A172 (cell line): ENCODE measurements at regions not wholly inside any gene's neighbourhood (a gene's known extent, or its start where the extent isn't known, plus 50 kb on each side); places are given as distances from the start of the nearest gene placed in this dataset.
"Not testable (repeated sequence)": the region's sequence is repeated elsewhere in the genome, so short reads cannot be mapped to it uniquely, and the experiment has no call there.

Experiments used
- DNase-seq: peaks from one replicate; pipeline ENCODE4 v3.0.0-alpha.2; 2015; ENCODE audit warnings: low spot score

DNA sequence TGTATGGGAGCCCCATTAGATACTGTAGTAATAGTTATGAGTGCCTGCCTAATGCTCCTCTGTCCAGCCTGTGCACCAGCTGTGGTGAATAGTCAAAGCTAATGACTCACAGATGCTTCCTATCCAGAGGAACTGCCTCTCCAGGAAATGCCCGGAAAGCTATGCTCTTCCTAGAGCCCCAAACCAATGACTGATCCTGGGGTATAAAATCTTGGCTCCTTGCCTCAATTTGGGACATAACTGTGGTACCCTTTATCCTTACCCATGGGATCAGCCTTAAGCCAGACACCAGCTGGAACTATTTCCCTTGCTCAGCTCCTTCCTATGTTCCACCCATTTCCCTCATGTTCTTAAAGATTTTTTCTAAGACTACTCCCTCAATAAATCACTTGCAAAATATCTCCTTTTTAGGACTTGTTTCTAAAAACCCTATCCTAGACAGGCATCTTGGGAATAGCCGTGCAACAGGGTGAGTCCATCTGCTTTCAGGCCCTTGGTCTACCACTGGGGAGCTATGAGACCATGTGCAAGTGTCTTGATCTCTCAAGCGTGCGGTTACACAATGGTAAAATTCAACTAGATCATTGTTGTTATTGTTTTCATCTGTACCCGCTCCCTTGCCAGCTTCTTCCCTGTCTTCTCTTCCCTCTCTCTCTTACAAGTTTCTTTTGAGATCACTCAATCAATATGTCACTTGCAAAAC is 283.7 kb downstream of the BTBD3 start:
- DNase-seq = peak; percentile 31

DNA sequence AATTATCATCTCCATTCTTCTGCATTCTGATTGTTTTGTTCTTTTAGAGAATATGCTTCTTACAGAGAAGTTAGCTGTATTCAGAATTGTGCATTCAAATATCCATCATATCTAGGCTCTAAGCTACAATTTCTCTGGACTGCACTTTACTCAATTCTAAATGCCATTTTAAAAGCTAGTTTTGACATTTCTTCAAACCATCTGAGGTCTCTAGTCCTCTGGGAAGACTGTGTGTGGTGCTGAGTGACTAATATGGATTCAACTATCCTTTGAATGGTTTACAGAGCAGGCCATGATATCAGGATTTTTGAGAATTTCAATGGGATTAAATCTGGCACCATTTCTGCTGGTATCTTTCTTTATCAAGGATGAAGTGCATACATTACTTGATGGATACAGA is 285.7 kb downstream of the BTBD3 start:
- no peak for DNase-seq

- no peak for DNase-seq
Observed at GRCh38 chr20:12203981-12204380, 286.3 kb downstream of the BTBD3 start.

DNA sequence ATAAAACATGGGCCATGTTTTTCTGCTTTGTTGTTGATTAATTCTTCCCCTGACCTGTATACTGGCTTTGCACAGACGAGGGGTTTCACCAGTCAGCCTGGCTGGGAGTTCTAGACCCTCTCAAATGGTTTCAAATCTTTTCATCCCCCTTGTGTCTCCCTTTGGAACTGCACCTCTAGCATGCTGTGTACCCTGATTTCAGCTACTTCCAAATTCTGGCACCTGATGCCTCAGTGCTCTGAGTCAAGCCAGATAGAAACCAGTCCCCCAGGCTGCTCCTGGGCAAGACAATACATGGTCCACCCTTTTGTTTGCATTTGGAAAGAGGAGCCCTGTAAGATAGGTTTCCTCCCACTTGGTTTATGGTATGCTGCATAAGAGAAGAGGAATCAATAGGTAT is 290.2 kb downstream of the BTBD3 start:
- peak; percentile 39 for DNase-seq

- DNase-seq = no peak
Observed at GRCh38 chr20:12210591-12210990, 292.9 kb downstream of the BTBD3 start.

DNA sequence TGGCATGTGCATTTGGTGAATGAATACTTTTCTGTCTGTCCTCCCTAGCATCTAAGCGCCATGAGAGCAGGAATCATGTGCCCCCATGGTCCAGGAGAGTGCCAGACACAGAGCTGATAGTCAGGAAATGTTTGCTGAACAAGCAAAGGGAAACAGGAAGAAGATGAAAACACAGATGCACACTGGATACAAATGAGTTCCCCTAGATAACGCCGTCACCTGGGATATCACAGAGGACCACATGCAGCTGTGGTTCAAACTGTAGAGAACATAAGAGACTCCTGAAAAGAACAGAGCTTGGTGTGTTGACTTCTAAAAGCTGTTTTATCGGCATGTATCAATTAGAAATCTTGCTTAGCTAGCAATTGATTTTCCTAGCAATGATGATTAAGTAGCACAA is 293.7 kb downstream of the BTBD3 start:
- DNase-seq = no peak

- DNase-seq = no peak
Observed at GRCh38 chr20:12217382-12217781, 299.7 kb downstream of the BTBD3 start.

GRCh38 chr20:12219798-12220197 is 302.1 kb downstream of the BTBD3 start:
- DNase-seq = no peak

DNA sequence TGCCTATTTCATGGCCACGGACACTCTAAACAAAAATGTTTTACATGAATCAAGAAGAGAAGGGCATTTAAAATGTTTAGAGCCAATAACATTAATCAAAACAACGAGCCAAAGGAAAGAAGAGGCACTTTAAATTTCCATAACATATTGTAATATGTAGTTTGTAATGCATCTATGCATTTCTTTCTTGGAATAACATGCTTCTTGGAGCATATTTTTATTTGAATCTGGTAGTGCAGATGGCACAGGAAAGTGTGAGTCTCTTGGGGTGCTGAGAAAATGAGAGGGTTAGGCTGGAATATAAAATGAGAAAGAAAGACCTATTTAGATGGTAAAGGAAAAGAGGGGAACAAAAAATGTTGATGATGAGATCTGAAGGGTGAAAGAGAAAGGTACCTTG is 305.4 kb downstream of the BTBD3 start:
- no peak for DNase-seq

DNA sequence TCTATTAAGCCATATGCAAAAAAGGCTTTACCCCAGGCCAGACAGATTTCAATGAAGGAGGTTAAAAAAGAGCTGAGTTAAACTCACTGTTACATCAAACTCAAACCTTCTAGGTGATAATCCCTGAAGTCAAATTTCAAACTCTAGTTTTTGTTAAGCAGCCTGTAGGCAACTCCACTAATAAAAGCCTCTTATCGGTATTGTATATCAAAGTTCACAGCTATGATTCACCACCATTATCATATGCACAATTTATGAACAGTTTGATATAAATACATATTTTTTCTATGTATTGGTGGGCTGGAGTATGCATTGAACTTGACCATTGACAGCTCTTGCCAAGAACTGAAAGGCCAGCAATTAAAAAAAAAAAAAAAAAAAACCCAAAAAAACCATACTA is 308.2 kb downstream of the BTBD3 start:
- DNase-seq = no peak

GRCh38 chr20:12229891-12230290 is 312.2 kb downstream of the BTBD3 start:
- no peak for DNase-seq

GRCh38 chr20:12237772-12238171 is 320.1 kb downstream of the BTBD3 start:
- DNase-seq = no peak

DNA sequence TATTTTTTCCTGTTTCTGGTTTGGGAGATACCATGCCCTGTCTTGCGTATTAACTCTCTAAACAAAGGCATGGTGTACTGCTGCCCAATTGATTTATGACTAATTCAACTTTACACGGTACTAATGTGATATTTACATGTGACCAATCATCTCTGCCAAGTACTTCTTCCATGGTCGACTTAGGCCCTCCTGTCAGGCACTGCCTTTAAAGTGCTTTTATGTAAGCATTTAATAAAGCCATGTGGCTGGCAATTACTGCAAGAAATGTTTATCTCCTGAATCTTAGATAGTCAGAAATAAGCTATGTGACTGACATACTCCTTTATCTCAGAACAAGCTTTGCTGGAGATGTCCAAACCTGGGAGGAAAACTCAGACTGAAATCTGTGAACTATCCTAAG is 323.4 kb downstream of the BTBD3 start:
- DNase-seq = no peak

DNA sequence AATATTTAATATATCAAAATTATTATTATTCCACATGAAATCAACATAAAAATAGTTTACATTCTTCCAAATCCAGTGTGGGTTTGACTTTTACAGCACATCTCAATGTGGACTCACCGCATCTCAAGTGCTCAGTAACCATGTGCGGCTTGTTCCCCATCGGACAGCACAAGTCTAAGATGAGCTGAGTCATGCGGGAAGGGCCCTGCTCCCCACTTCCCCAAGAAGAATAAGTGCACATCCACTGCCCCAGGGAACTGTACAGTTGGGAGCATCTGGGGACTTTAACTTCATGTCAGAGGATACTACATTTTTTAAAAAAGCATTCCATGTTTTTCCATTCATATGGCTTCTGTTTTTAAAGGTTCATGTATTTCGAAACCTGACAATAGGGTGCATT is 325.6 kb downstream of the BTBD3 start:
- DNase-seq = peak; percentile 4

GRCh38 chr20:12248481-12248880 is 330.8 kb downstream of the BTBD3 start:
- no peak for DNase-seq

DNA sequence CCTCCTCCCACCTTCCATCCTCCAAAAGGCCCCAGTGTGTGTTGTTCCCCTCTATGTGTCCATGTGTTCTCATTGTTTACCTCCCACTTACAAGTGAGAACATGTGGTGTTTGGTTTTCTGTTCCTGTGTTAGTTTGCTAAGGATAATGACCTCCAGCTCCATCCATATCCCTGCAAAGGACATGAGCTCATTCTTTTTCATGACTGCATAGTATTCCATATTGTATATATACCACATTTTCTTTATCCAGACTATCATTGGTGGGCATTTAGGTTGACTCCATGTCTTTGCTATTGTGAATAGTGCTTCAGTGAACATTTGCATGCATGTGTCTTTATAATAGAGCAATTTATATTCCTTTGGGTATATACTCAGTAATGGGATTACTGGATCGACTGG is 333.0 kb downstream of the BTBD3 start:
- DNase-seq = not testable (repeated sequence)

GRCh38 chr20:12252793-12253192 is 335.1 kb downstream of the BTBD3 start:
- DNase-seq = no peak

DNA sequence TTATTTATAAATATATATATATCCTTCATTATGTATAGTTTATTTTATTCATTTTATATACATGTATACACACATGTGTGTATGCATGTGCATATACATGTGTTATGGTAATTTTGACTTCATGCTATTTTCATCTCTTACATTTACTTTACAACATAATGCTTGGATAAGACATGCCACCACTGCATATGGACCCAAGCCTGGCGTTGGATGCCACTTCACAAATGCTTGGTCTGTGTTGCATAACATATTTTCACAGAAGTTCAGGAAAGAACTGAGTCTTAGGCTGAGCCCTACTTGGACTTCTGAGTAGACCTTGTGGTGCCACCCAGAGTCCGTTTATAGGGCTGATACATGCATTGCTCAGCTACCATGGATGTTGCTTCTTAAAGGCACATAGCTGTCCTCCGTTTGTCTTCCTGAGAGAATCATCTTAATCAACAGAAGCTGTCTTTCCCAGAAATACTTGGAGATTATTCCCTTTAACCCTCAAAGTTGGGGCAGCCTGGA is 337.8 kb downstream of the BTBD3 start:
- DNase-seq = no peak

- DNase-seq = no peak
Observed at GRCh38 chr20:12256806-12257205, 339.1 kb downstream of the BTBD3 start.

GRCh38 chr20:12262747-12263146 is 345.1 kb downstream of the BTBD3 start:
- DNase-seq = no peak

DNA sequence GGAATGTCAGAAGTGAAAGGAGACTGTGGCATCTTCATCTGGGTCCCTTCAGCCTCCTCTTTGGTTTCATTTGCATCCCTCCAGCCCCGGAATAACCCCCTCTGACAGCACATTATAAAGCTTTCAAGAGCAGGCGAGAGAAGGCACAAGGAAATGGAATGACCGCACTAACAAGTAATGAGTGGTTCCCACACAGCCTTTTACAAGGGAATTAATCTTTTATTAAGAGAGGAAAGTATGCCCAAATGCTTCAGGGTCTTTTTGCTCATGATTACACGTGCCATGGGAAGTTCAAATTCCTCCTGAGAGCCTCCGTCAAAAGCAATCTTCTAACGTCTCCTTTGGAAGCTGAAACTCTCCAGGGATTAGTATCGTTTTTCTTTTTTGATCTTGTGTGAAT is 347.0 kb downstream of the BTBD3 start:
- no peak for DNase-seq

DNA sequence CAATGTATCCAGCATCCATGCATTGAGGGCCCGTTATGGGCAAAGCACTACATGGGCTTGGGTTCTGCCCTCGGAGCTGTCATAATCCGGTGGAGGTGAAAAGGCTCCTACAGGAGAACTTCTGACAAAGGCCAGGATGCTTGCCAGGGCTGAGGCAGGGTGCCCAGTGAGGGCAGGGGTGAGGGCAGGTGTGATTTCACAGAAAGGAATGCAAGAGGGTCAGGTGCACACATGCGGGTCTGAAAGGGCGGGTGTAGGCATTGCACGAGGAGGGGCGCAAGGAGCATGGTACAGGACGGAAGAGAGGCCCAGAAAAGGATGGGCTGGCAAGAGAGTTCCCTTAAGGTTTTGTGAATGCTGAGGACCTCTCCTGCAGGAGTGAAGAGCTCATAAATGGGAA is 348.0 kb downstream of the BTBD3 start:
- no peak for DNase-seq

- DNase-seq = no peak
Observed at GRCh38 chr20:12269579-12269978, 351.9 kb downstream of the BTBD3 start.

DNA sequence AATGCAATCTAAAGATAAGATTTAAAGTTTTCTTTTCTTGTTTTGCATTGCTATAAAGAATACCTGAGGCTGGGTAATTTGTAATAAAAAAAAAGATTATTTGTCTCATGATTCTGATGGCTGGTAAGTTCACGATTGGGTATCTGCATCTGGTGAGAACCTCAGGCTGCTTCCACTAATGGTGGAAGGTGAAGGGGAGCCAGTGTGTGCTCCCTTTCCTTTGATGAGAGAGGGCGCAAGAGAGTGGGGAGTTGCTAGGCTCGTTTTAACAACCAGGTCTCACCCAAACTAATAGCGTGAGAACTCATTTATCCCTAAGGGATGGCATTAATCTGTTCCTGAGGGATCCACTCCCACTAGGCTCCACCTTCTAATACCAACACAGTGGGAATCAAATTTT is 353.2 kb downstream of the BTBD3 start:
- DNase-seq = no peak
